ENCODE measurements at regions not wholly inside any gene's neighbourhood (a gene's known extent, or its start where the extent isn't known, plus 50 kb on each side); places are given as distances from the start of the nearest gene placed in this dataset.

- peak; percentile 63 for DNase-seq
Measured at GRCh38 chr7:94276795-94277194, 117.9 kb upstream of the COL1A2 start.

DNA sequence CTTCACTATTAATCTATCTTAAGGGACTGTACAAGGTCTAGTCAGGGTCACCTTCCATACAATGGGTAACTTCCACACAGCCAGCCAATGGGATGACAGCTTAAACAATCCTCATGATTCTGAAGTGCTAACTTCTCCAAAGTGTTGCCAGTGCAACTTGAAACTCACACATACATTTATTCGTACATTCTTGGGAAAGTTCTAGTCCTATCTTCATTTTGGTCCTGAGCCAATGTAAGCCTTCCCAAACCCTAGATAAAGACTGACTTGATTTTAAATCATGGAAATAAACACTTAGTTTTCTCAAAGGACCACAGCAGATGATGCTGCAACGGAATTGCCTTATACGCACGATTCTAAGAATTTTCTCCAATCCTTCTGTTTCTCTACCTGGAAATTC is 117.5 kb upstream of the COL1A2 start:
- no peak for DNase-seq

GRCh38 chr7:94280851-94281250 is 113.8 kb upstream of the COL1A2 start:
- no peak for DNase-seq

- DNase-seq: no peak
Measured at GRCh38 chr7:94284104-94284503, 110.6 kb upstream of the COL1A2 start.

GRCh38 chr7:94286111-94286510 is 108.6 kb upstream of the COL1A2 start:
- no peak for DNase-seq

DNA sequence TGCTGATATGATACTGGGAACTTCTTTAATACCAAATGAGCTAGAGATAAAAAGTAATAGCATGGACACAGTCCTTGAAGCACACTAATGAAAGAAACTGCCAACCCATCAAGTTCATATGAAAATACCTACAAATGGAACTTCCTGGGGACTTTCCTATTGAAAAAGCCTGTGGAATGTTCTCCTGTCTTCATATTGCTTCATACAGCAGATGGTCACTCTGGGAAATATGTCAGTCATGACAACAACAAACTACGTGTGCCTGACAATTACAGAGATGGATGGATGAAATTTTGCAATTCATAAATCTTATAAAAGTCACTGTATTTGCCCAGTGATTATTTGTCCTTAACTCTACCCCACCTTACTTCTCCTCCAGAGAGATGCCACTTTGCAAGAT is 106.6 kb upstream of the COL1A2 start:
- DNase-seq: no peak

- DNase-seq: peak; percentile 90
Measured at GRCh38 chr7:94289071-94289470, 105.6 kb upstream of the COL1A2 start.

DNA sequence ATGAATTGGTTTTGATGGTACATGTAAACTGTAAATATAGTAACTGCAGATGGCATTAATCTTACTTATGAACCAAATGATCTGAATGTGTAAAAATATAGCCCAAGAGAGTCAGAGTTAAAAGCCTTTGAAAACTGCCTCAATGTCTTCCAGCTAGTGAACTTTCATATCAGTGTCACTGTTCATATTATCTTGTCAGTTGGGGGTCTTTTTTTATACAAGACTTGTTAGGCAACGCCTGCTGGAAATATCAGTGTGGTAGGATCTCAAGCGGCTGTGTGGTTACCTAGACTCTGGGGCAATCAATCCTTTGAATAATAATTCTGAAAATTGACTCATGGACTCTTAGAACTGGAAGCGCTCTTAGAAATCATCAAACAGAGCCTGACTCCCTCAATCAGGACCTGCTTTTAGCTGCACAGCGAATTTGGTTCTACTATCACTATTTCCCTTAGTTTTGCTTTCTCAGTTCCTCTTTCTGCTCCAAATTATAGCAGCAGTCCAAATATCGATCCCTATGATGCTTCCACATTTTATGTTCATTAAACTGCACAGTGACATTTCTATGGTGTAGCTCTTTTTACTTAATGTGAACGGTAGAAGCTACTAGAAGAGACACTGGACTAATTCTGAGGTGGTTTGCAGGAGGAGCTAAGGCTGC is 100.1 kb upstream of the COL1A2 start:
- DNase-seq: no peak

- DNase-seq: peak; percentile 92
Measured at GRCh38 chr7:94295850-94296249, 98.8 kb upstream of the COL1A2 start.

DNA sequence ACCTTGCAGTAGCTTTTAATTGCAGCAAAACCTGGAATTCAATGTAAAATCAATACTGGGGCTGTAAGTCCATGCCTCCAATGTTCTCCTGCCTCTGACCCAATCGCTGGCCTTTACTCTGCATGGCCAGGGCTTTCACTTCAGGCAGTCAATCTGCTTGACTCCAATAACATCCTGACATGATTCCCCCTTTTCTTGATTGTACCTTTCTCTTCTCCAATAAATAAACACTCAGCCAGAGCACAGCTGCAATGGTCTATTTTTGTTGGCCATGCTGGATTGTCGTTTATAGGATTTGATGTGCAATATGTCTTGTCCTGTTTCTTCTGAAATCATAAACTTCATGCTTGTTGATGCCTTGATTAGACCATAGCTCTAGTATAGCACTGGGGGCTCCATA is 97.8 kb upstream of the COL1A2 start:
- DNase-seq: no peak

- DNase-seq: peak; percentile 99
Measured at GRCh38 chr7:94297397-94297838, 97.3 kb upstream of the COL1A2 start.

- DNase-seq: peak; percentile 84
Measured at GRCh38 chr7:94298943-94299342, 95.8 kb upstream of the COL1A2 start.

DNA sequence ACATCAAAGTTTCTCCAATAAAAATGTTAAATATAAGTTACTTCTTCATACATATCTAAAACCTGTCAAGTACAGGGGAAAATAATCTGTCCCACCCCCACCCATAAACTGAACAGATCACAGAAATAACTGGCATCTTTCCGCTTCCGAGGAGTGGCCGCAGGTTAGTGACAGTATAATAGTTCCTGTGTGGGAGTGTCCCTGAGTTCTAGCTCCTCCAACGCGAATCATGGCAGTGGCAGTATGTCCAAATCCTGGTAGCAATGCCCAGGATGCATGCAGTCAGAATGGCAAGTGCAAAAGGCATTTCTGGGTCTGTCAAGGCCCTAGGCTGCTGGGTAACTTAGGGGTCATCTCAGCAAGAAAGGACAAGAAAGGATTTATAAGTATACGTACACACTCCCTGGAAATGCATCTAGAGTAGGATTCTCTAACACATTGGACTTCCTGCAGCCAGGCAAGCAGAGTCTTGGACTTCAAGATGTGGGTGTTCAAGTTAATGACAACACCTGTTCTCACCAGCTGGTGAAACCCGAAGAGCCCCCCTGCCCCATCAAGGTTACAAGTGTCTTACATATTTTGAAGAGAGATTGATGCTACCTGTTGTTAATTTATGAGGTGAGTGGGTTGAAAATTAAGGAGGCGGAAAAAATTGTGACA is 94.4 kb upstream of the COL1A2 start:
- no peak for DNase-seq

GRCh38 chr7:94301024-94301586 is 93.6 kb upstream of the COL1A2 start:
- peak; percentile 99 for DNase-seq

GRCh38 chr7:94303118-94303517 is 91.6 kb upstream of the COL1A2 start:
- DNase-seq: no peak

- DNase-seq: peak; percentile 87
Measured at GRCh38 chr7:94303695-94304094, 91.0 kb upstream of the COL1A2 start.

DNA sequence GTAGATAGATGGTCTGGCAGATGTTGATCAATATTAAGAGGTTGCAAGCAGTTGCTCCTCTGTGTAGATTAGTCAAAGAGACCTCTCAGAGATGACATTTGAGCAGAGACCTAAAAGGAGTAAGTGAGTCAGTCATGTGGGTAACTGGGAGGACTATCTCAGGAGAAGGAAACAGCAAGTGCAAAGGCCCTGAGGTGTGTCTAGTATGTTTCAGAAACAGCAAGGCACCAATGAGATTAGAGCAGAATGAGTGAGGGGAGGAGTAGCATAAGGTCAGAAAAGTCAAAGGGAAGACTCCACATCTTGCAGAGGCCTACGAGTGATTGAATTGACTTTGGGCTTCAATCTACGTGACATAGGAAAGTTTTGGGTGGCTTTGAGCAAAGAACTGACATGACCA is 89.8 kb upstream of the COL1A2 start:
- no peak for DNase-seq

DNA sequence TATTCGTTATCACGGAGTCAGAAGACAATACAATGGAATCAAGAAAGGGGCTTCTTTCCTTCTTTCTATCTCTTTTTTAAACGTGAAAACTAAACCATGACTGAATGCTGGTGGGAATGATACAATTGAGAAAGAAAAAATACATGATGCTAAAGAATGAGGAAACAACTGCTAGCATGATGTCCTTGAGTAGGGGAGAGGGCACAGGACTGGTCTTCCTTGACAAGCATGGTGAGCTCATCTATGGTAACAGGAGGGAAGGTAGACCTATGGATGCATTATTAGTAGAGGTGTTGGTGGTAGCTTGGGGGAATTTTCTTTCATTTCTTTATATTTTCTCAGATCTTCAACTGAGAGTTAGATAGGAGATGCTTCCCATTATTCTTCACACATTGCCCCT is 88.9 kb upstream of the COL1A2 start:
- no peak for DNase-seq

DNA sequence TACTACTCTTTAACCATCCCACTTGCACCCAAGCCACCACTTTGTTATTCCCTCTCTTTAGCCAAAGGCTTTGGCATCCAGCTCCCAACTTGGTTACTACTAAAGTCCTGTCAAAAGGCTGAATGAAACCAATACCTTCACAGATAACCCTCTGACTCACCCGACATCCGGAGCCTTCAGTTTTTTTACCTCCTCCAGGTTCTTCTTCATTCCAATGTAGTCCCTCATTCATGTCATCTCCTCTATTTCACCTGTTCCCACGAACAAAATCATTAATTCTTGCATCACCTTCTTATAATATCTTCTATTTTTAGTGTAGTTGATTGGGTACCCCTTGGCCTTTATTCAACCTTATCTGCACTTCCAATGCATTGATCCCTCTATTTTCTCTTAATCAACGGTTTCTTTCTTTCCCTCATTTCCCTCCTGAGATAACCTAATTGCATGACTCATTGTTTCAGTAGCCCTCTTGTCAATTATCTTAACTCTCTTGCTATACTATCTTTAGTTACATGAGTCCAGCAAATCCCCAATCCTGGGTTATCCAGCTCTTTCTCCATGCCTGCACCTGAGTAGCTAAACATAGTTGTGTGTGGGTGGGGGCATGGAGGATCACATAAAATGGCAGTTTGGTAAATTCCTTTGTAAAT is 87.2 kb upstream of the COL1A2 start:
- DNase-seq: no peak

DNA sequence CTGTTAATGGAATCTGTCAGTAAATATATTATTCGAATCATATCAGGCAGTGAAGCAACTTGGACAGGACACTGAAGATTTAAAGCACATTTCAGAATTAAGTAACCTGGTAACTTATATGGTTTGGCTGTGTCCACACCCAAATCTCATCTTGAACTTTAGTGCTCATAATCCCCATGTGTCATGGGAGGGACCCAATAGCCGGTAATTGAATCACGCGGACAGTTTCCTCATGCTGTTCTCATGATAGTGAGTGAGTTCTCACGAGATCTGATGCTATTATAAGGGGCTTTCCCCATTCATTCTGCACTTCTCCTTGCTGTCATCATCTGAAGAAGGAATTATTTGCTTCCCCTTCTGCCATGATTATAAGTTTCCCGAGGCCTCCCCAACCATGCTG is 83.2 kb upstream of the COL1A2 start:
- DNase-seq: no peak

GRCh38 chr7:94313926-94314325 is 80.8 kb upstream of the COL1A2 start:
- peak; percentile 90 for DNase-seq

GRCh38 chr7:94314413-94315410 is 80.0 kb upstream of the COL1A2 start:
- no peak for DNase-seq

Measured in fibroblast of skin of scalp (primary cell).